ENCODE measurements at regions not wholly inside any gene's neighbourhood (a gene's known extent, or its start where the extent isn't known, plus 50 kb on each side); places are given as distances from the start of the nearest gene placed in this dataset.

DNA sequence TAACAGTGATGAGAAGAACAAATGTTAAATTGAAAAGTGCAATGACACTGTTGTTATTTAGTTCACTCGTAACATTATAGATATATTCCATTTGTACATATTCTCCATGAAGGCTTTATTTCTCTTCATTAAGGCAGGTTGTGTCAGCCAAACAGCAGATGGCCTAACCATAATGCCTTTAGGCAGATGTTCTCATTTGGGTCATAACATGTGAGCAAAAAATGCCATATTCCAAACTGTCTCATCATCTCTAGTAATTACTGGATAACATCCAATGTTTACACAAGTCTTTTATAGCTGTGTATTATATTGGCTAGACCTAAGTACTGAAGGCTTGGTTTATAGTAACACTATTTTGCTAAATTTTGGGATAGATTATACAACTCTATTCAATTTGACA lies 87.2 kb upstream of the CHODL start:
- WGBS, 2 donors: 72 to 97% methylated on average over 1 of the region's 1 CpG
- no peak for DNase-seq
- Histone ChIP-seq H3K9me3 (no peaks in the 10 kb centered on the region), H3K4me3 (no peak overlapping the region), H3K4me1 (peaks cover 0 to 4% (median 1%) of the 10 kb centered on the region in 4 donors), H3K27ac (no peak overlapping the region), H3K27me3 (no peaks in the 10 kb centered on the region), H3K36me3 (no peaks in the 10 kb centered on the region)
- ATAC-seq (ENCODE audit: low FRiP score in 2 of 2): no peak
- TF ChIP-seq EP300 (IDR thresholded peaks at IDR 0.05) (no peak), POLR2A (IDR thresholded peaks at IDR 0.05) (no peak), CTCF (IDR thresholded peaks at IDR 0.05) (no peak), POLR2AphosphoS5 (IDR thresholded peaks at IDR 0.05) (no peak)

DNA sequence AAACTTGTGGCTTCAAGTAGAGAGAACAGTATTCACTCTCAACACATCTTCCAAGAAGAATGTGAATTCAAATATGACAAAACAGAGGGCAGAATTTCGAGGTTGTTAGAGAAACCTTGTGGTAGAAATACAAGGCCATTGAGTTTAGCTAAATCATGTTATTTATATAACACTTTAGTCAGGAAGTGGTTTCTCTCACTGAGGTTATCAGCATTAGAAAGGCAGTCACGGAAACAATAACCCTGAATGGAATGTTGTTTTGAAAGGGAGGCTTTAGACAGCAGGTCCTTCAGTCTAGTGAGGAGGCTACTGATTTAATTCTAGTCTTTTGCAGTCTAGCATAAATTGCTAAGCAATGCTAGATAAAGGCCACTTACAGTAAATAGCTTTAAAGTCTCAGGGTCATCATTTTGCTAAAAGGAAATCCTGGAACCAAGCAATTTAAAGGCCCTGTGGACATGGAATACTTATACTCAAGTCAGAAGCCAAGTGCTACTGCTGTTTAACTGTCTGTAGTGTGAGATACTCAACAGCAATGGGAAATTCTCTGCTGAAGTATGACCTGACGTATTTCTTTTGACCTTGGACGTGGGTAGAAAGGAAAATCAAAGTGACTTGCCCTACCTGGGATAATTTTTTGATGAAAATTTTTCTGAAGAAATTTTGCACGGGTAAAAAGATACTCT lies 89.0 kb upstream of the CHODL start:
- no peak overlapping the region for H3K27ac ChIP-seq
- ATAC-seq (ENCODE audit: low FRiP score in 2 of 2) (no peak), DNase-seq (no peak)

DNA sequence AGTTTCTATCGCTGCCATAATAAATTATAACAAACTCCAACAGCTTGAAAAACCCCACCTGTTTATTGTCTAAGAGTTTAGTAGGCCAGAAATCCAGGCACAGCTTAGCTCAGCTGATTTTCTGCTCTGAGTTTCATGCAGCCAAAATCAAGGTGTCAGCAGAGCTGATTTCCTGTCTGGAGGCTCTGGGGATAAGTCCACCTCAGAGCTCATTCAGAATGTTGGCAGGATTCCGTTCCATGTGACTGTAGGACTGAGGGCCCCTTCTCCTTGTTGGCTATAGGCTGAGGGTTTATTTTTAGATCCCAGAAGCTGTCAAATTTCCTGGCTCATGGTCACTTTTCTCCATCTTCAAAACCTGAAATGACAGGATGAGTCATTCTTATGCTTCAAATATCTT lies 91.6 kb upstream of the CHODL start:
- no peaks in the 10 kb centered on the region for H3K9me3 ChIP-seq
- no peak overlapping the region for H3K27ac ChIP-seq
- DNase-seq (no peak), ATAC-seq (ENCODE audit: low FRiP score in 2 of 2) (no peak)
- H3K4me3 ChIP-seq: no peak overlapping the region
- peaks cover 0 to 4% (median 1%) of the 10 kb centered on the region in 4 donors for H3K4me1 ChIP-seq
- H3K36me3 ChIP-seq: no peaks in the 10 kb centered on the region
- TF ChIP-seq CTCF (IDR thresholded peaks at IDR 0.05): no peak
- no peak for TF ChIP-seq EP300 (IDR thresholded peaks at IDR 0.05)
- TF ChIP-seq POLR2A (IDR thresholded peaks at IDR 0.05): no peak
- 86 to 90% methylated on average over 2 of the region's 2 CpGs for WGBS, 2 donors
- no peaks in the 10 kb centered on the region for H3K27me3 ChIP-seq

More for the DNA sequence above, 89.0 kb upstream of the CHODL start:
- Histone ChIP-seq H3K9me3 (no peaks in the 10 kb centered on the region), H3K36me3 (no peaks in the 10 kb centered on the region), H3K4me1 (peaks cover 0 to 4% (median 1%) of the 10 kb centered on the region in 4 donors), H3K4me3 (no peak overlapping the region), H3K27me3 (no peaks in the 10 kb centered on the region)
- 44 to 49% methylated on average over 5 of the region's 5 CpGs for WGBS, 2 donors
- TF ChIP-seq POLR2AphosphoS5 (IDR thresholded peaks at IDR 0.05) (no peak), EP300 (IDR thresholded peaks at IDR 0.05) (no peak), CTCF (IDR thresholded peaks at IDR 0.05) (no peak), POLR2A (IDR thresholded peaks at IDR 0.05) (no peak)

- Histone ChIP-seq H3K36me3 (no peaks in the 10 kb centered on the region), H3K4me1 (peaks cover 0 to 4% (median 1%) of the 10 kb centered on the region in 4 donors), H3K9me3 (no peaks in the 10 kb centered on the region), H3K27me3 (no peaks in the 10 kb centered on the region), H3K4me3 (no peak overlapping the region), H3K27ac (no peak overlapping the region)
- WGBS, 2 donors: 82 to 87% methylated on average over 2 of the region's 2 CpGs
- DNase-seq (no peak), ATAC-seq (ENCODE audit: low FRiP score in 2 of 2) (no peak)
- TF ChIP-seq POLR2AphosphoS5 (IDR thresholded peaks at IDR 0.05) (no peak), CTCF (IDR thresholded peaks at IDR 0.05) (no peak), EP300 (IDR thresholded peaks at IDR 0.05) (no peak), POLR2A (IDR thresholded peaks at IDR 0.05) (no peak)
These were observed 92.3 kb upstream of the CHODL start for GRCh38 chr21:18152371-18152770.

GRCh38 chr21:18151046-18151445 lies 93.6 kb upstream of the CHODL start:
- no peaks in the 10 kb centered on the region for H3K9me3 ChIP-seq
- ATAC-seq (ENCODE audit: low FRiP score in 2 of 2) (no peak), DNase-seq (no peak)
- 94 to 99% methylated on average over 5 of the region's 5 CpGs for WGBS, 2 donors
- H3K4me3 ChIP-seq: no peak overlapping the region
- no peaks in the 10 kb centered on the region for H3K27me3 ChIP-seq
- H3K36me3 ChIP-seq: no peaks in the 10 kb centered on the region
- H3K4me1 ChIP-seq: peaks cover 0 to 4% (median 1%) of the 10 kb centered on the region in 4 donors
- no peak overlapping the region for H3K27ac ChIP-seq
- no peak for TF ChIP-seq CTCF (IDR thresholded peaks at IDR 0.05)
- no peak for TF ChIP-seq POLR2AphosphoS5 (IDR thresholded peaks at IDR 0.05)
- no peak for TF ChIP-seq POLR2A (IDR thresholded peaks at IDR 0.05)
- TF ChIP-seq EP300 (IDR thresholded peaks at IDR 0.05): no peak

All from upper lobe of left lung (tissue), 6 donors.